Vagina (tissue), 2 donors: ENCODE measurements at regions not wholly inside any gene's neighbourhood (a gene's known extent, or its start where the extent isn't known, plus 50 kb on each side); places are given as distances from the start of the nearest gene placed in this dataset.

Experiments
- CTCF ChIP-seq, 3 experiments: fragments of 450-650 bp in 2 of 3; fragments of 200-600 bp in 1 of 3; sonication (generic) in 1 of 3; IDR thresholded peaks; one replicate each; pipeline ENCODE4 v1.5.1; 2017 to 2019; ENCODE audit warnings: antibody characterized with exemption in 3 of 3, mild to moderate bottlenecking in 2 of 3, moderate library complexity in 2 of 3
- POLR2A ChIP-seq, 2 donors: fragments of 450-650 bp; IDR thresholded peaks; one replicate each; pipeline ENCODE4 v1.6.1; 2017; ENCODE audit warnings: antibody characterized with exemption in 2 of 2, mild to moderate bottlenecking in 2 of 2, moderate library complexity in 2 of 2
- POLR2AphosphoS5 ChIP-seq, 2 donors: sonication (generic); formaldehyde crosslinking; IDR thresholded peaks; one replicate each; pipeline ENCODE4 v1.9.0; 2017; ENCODE audit warnings: antibody characterized with exemption in 2 of 2, mild to moderate bottlenecking in 2 of 2, low read depth in 1 of 2; ENCODE audit not compliant: insufficient read depth in 1 of 2

GRCh38 chr1:219538886-219539285, 74.0 kb downstream of the ZC3H11B start:
- TF ChIP-seq CTCF (IDR thresholded peaks at IDR 0.05) (no peak), POLR2AphosphoS5 (IDR thresholded peaks at IDR 0.05; ENCODE audit: insufficient read depth in 1 of 2, low read depth in 1 of 2) (no peak), POLR2A (IDR thresholded peaks at IDR 0.05) (no peak)
